SU-DHL-6 (cell line): ENCODE measurements at regions not wholly inside any gene's neighbourhood (a gene's known extent, or its start where the extent isn't known, plus 50 kb on each side); places are given as distances from the start of the nearest gene placed in this dataset.

ENCODE experiments used
- CTCF ChIP-seq: fragments of 200-600 bp; sonication (generic); IDR thresholded peaks from one replicate; pipeline ENCODE4 v1.5.1; 2017; ENCODE audit warnings: antibody characterized with exemption, mild to moderate bottlenecking, low read length, moderate library complexity; ENCODE audit not compliant: insufficient read depth, poor library complexity, severe bottlenecking
- EZH2phosphoT487 ChIP-seq: fragments of 200-600 bp; sonication (generic), shearing (Covaris generic); conservative IDR thresholded peaks from 2 replicates; pipeline ENCODE4 v1.6.1; 2018; ENCODE audit warnings: mild to moderate bottlenecking, antibody characterized with exemption, low read length, moderate library complexity, mixed read lengths

- TF ChIP-seq CTCF, result no peak
- no peak for TF ChIP-seq EZH2phosphoT487
These were observed 365.0 kb upstream of the SEMA6A start for GRCh38 chr5:116939641-116940040.
